Panc1 (cell line): ENCODE measurements at regions not wholly inside any gene's neighbourhood (a gene's known extent, or its start where the extent isn't known, plus 50 kb on each side); places are given as distances from the start of the nearest gene placed in this dataset.

Source experiments
- ATAC-seq: fragments of 200-7000 bp; cut with Tn5 transposase; 2 replicates; pipeline ENCODE4 v1.9.1; 2020; ENCODE audit warnings: mild to moderate bottlenecking, moderate library complexity
- BruUV-seq: library from RNA; stranded (reverse); fragments of 400-500 nt; replicated peaks from 2 replicates; lab custom pipeline; 2021; lab: Mats Ljungman, UMichigan
- CTCF ChIA-PET: fragments of 300-600 bp; sonication (Branson Sonifier 250); formaldehyde crosslinking; loops from one replicate; lab custom pipeline; 2022; ENCODE audit warnings: antibody characterized with exemption; lab: Charles Lee
- POLR2A ChIA-PET: fragments of 300-600 bp; sonication (Branson Sonifier 250); formaldehyde crosslinking; loops from one replicate; lab custom pipeline; 2022; ENCODE audit warnings: antibody characterized with exemption; lab: Charles Lee
- DNase-seq: peaks from one replicate; pipeline ENCODE4 v3.0.0-alpha.2; 2010; ENCODE audit warnings: low read depth, low spot score
- H3K27ac ChIP-seq: 2 replicates; pipeline ENCODE4 v1.5.1; 2011; ENCODE audit warnings: mild to moderate bottlenecking, low read length, inconsistent platforms
- H3K27me3 ChIP-seq: fragments of 200-500 bp; sonication (Bioruptor generic); 2 replicates; pipeline ENCODE4 v1.6.0; 2014; ENCODE audit warnings: low read length, inconsistent platforms; ENCODE audit not compliant: control insufficient read depth, insufficient read depth
- H3K36me3 ChIP-seq: fragments of 200-500 bp; sonication (Bioruptor generic); 2 replicates; pipeline ENCODE4 v1.5.1; 2014; ENCODE audit warnings: inconsistent platforms, mild to moderate bottlenecking, low read length, moderate library complexity; ENCODE audit not compliant: control insufficient read depth, insufficient read depth
- H3K4me1 ChIP-seq: 2 replicates; pipeline ENCODE4 v1.5.1; 2011; ENCODE audit warnings: inconsistent platforms, mild to moderate bottlenecking, low read length, moderate library complexity; ENCODE audit not compliant: control insufficient read depth, insufficient read depth
- H3K4me3 ChIP-seq, 2 experiments: 2 replicates each; pipeline ENCODE4 v1.5.1; 2011 to 2012; ENCODE audit warnings: low read depth in 2 of 2, low read length in 2 of 2, mild to moderate bottlenecking in 2 of 2, inconsistent platforms in 1 of 2, moderate library complexity in 1 of 2
- H3K9me3 ChIP-seq: fragments of 200-500 bp; sonication (Bioruptor generic); 2 replicates; pipeline ENCODE4 v1.5.1; 2014; ENCODE audit warnings: low read depth, mild to moderate bottlenecking, inconsistent platforms, low read length, moderate library complexity; ENCODE audit not compliant: control insufficient read depth, insufficient read depth
- CTCF ChIP-seq: fragments of 450-650 bp; IDR thresholded peaks from 2 replicates; pipeline ENCODE4 v1.5.1; 2017; ENCODE audit warnings: mild to moderate bottlenecking
- POLR2AphosphoS5 ChIP-seq: IDR thresholded peaks from 2 replicates; pipeline ENCODE4 v1.6.1; 2012; ENCODE audit warnings: mild to moderate bottlenecking, low read depth, low read length, moderate library complexity
- REST ChIP-seq, 2 experiments: IDR thresholded peaks; 2 replicates each; pipeline ENCODE4 v1.6.1; 2011 to 2012; ENCODE audit warnings: low read depth in 2 of 2, control low read depth in 1 of 2, low read length in 1 of 2, mild to moderate bottlenecking in 1 of 2, moderate library complexity in 1 of 2; ENCODE audit not compliant: insufficient read depth in 1 of 2
- SIN3A ChIP-seq: IDR thresholded peaks from 2 replicates; pipeline ENCODE4 v1.6.1; 2012; ENCODE audit warnings: low read depth, mild to moderate bottlenecking, low read length, moderate library complexity, borderline replicate concordance; ENCODE audit not compliant: insufficient read depth
- TCF7L2 ChIP-seq: IDR thresholded peaks from 2 replicates; pipeline ENCODE4 v1.6.1; 2011; ENCODE audit warnings: mild to moderate bottlenecking, low read depth, low read length, inconsistent platforms
- in situ Hi-C: cut with HindIII; loops from 2 replicates; pipeline ENCODE4 v1.10.0; 2016; ENCODE audit warnings: low sequenced_read_pairs, low pct_unique_long_range_greater_than_20kb
- intact Hi-C: fragments of 100-400 bp; cut with micrococcal nuclease; formaldehyde crosslinking; loops from one replicate; pipeline ENCODE4 v1.10.0; 2022; ENCODE audit not compliant: unreplicated experiment

- no peak for ATAC-seq
- H3K27ac ChIP-seq = no peak overlapping the region
- H3K4me1 ChIP-seq = no peaks in the 10 kb centered on the region
- no peak for TF ChIP-seq REST (IDR thresholded peaks at IDR 0.05; ENCODE audit: insufficient read depth in 1 of 2, low read depth in 2 of 2, low read length in 1 of 2)
- TF ChIP-seq CTCF = no peak
- no peak for TF ChIP-seq POLR2AphosphoS5
- TF ChIP-seq SIN3A = no peak
- TF ChIP-seq TCF7L2 = no peak
- POLR2A ChIA-PET = no interaction called here
- DNase-seq = no peak
- H3K27me3 ChIP-seq = no peaks in the 10 kb centered on the region
- no peaks in the 10 kb centered on the region for H3K9me3 ChIP-seq
- in situ Hi-C loops (no loop called here), intact Hi-C loops (no loop called here)
- H3K36me3 ChIP-seq = no peaks in the 10 kb centered on the region
- BruUV-seq = no TSS peak
- no peak overlapping the region for H3K4me3 ChIP-seq
- CTCF ChIA-PET = no interaction called here
Observed at GRCh38 chr3:6717026-6717943, 143.6 kb upstream of the GRM7 start.

- POLR2A ChIA-PET = no interaction called here
Observed at GRCh38 chr3:6719999-6720398, 140.9 kb upstream of the GRM7 start.

More at GRCh38 chr3:6719999-6720398, 140.9 kb upstream of the GRM7 start:
- BruUV-seq = no TSS peak
- no peaks in the 10 kb centered on the region for H3K36me3 ChIP-seq
- intact Hi-C loops (no loop called here), in situ Hi-C loops (no loop called here)
- no peaks in the 10 kb centered on the region for H3K27me3 ChIP-seq
- H3K27ac ChIP-seq = no peak overlapping the region
- H3K4me3 ChIP-seq = no peak overlapping the region
- ATAC-seq = no peak
- TF ChIP-seq POLR2AphosphoS5 (no peak), SIN3A (no peak), CTCF (no peak), REST (IDR thresholded peaks at IDR 0.05; ENCODE audit: insufficient read depth in 1 of 2, low read depth in 2 of 2, low read length in 1 of 2) (no peak), TCF7L2 (no peak)
- H3K9me3 ChIP-seq = no peaks in the 10 kb centered on the region
- CTCF ChIA-PET = no interaction called here
- no peak for DNase-seq
- H3K4me1 ChIP-seq = no peaks in the 10 kb centered on the region
